ENCODE measurements at regions not wholly inside any gene's neighbourhood (a gene's known extent, or its start where the extent isn't known, plus 50 kb on each side); places are given as distances from the start of the nearest gene placed in this dataset.

- no peak for TF ChIP-seq POLR2A (IDR thresholded peaks at IDR 0.05; ENCODE audit: extremely low read depth, insufficient read length)
- no peak for TF ChIP-seq MAX (IDR thresholded peaks at IDR 0.05; ENCODE audit: low read depth, low read length)
- TF ChIP-seq CTCF (IDR thresholded peaks at IDR 0.05; ENCODE audit: low read depth, low read length) = no peak
- TF ChIP-seq MYC (IDR thresholded peaks at IDR 0.05; ENCODE audit: low read depth, low read length) = no peak
- H3K4me3 ChIP-seq (ENCODE audit: low read depth, low read length) = no peak overlapping the region
- DNase-seq (ENCODE audit: low read depth) = peak; percentile 3
Observed at GRCh38 chr3:178063461-178063860, 472.8 kb upstream of the KCNMB2 start.

- TF ChIP-seq MYC (IDR thresholded peaks at IDR 0.05; ENCODE audit: low read depth, low read length) (no peak), CTCF (IDR thresholded peaks at IDR 0.05; ENCODE audit: low read depth, low read length) (no peak), POLR2A (IDR thresholded peaks at IDR 0.05; ENCODE audit: extremely low read depth, insufficient read length) (no peak), MAX (IDR thresholded peaks at IDR 0.05; ENCODE audit: low read depth, low read length) (no peak)
- DNase-seq (ENCODE audit: low read depth) = no peak
- no peak overlapping the region for H3K4me3 ChIP-seq (ENCODE audit: low read depth, low read length)
Observed at GRCh38 chr3:178067721-178068120, 468.5 kb upstream of the KCNMB2 start.

GRCh38 chr3:178072391-178073305 lies 463.6 kb upstream of the KCNMB2 start:
- no peak for TF ChIP-seq MAX (IDR thresholded peaks at IDR 0.05; ENCODE audit: low read depth, low read length)
- no peak overlapping the region for H3K4me3 ChIP-seq (ENCODE audit: low read depth, low read length)

GRCh38 chr3:178073366-178073765 lies 462.9 kb upstream of the KCNMB2 start:
- no peak overlapping the region for H3K4me3 ChIP-seq (ENCODE audit: low read depth, low read length)
- DNase-seq (ENCODE audit: low read depth) = no peak
- no peak for TF ChIP-seq POLR2A (IDR thresholded peaks at IDR 0.05; ENCODE audit: extremely low read depth, insufficient read length)
- TF ChIP-seq MYC (IDR thresholded peaks at IDR 0.05; ENCODE audit: low read depth, low read length) = no peak
- no peak for TF ChIP-seq CTCF (IDR thresholded peaks at IDR 0.05; ENCODE audit: low read depth, low read length)
- no peak for TF ChIP-seq MAX (IDR thresholded peaks at IDR 0.05; ENCODE audit: low read depth, low read length)

More at GRCh38 chr3:178072391-178073305, 463.6 kb upstream of the KCNMB2 start:
- DNase-seq (ENCODE audit: low read depth) = no peak

GRCh38 chr3:178075344-178075743 lies 460.9 kb upstream of the KCNMB2 start:
- H3K4me3 ChIP-seq (ENCODE audit: low read depth, low read length) = no peak overlapping the region

More at GRCh38 chr3:178075344-178075743, 460.9 kb upstream of the KCNMB2 start:
- no peak for TF ChIP-seq MAX (IDR thresholded peaks at IDR 0.05; ENCODE audit: low read depth, low read length)
- no peak for TF ChIP-seq MYC (IDR thresholded peaks at IDR 0.05; ENCODE audit: low read depth, low read length)
- TF ChIP-seq POLR2A (IDR thresholded peaks at IDR 0.05; ENCODE audit: extremely low read depth, insufficient read length) = no peak
- no peak for TF ChIP-seq CTCF (IDR thresholded peaks at IDR 0.05; ENCODE audit: low read depth, low read length)
- no peak for DNase-seq (ENCODE audit: low read depth)
